ENCODE measurements at regions not wholly inside any gene's neighbourhood (a gene's known extent, or its start where the extent isn't known, plus 50 kb on each side); places are given as distances from the start of the nearest gene placed in this dataset.

DNA sequence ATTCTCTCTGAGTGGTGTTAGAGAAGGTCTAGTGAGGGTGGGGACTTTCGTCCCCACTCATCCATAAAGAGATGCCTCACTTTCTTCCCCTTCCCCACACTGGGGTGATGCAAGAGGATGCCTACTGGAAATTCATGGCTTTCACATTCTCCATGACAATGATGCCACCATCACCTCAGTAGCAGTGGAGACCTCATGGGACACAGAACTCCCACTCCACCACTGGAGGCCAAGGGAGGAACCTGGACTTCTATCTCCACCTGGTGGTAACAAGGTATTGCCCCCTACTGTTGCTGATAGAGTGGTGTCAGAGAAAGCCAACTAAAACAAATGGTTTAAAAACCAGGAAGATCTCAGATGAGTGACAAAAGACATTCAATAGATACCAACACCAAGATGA, 110.9 kb downstream of the INHBB start:
- no peak for TF ChIP-seq JUND (IDR thresholded peaks at IDR 0.05; ENCODE audit: low read depth)
- peak in 1 of 2 experiments; percentile 66 for DNase-seq (ENCODE audit: low read depth in 1 of 2, low spot score in 1 of 2)
- in situ Hi-C loops (cut with HindIII; ENCODE audit: low pct_unique_long_range_greater_than_20kb, low sequenced_read_pairs) = no loop called here

DNA sequence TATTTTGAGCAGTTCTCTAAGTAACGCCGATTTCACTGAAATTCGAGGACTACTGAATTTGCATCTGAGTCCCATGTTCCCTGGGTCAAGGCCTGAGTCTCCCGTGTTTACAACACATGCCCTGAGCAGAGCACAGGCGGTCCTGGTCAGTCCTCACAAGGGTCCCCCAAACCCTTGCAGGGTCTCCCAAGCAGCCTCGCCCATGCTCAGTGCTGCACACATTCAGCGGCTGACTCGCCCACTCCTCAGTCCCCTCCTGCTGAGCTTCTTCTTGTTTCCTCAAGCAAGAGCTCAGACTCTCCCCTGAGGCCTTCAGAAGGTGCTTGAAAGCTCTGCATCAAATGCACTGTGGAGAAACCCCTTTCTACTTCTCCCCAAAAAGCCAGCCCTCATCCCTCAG, 114.6 kb downstream of the INHBB start:
- in situ Hi-C loops (cut with HindIII; ENCODE audit: low pct_unique_long_range_greater_than_20kb, low sequenced_read_pairs) = no loop called here
- DNase-seq (ENCODE audit: low read depth in 1 of 2, low spot score in 1 of 2) = no peak

GRCh38 chr2:120461092-120461491, 115.2 kb downstream of the INHBB start:
- no peak for DNase-seq (ENCODE audit: low read depth in 1 of 2, low spot score in 1 of 2)
- in situ Hi-C loops (cut with HindIII; ENCODE audit: low pct_unique_long_range_greater_than_20kb, low sequenced_read_pairs) = no loop called here
- TF ChIP-seq JUND (IDR thresholded peaks at IDR 0.05; ENCODE audit: low read depth) = no peak

More for the DNA sequence above, 114.6 kb downstream of the INHBB start:
- no peak for TF ChIP-seq JUND (IDR thresholded peaks at IDR 0.05; ENCODE audit: low read depth)

DNA sequence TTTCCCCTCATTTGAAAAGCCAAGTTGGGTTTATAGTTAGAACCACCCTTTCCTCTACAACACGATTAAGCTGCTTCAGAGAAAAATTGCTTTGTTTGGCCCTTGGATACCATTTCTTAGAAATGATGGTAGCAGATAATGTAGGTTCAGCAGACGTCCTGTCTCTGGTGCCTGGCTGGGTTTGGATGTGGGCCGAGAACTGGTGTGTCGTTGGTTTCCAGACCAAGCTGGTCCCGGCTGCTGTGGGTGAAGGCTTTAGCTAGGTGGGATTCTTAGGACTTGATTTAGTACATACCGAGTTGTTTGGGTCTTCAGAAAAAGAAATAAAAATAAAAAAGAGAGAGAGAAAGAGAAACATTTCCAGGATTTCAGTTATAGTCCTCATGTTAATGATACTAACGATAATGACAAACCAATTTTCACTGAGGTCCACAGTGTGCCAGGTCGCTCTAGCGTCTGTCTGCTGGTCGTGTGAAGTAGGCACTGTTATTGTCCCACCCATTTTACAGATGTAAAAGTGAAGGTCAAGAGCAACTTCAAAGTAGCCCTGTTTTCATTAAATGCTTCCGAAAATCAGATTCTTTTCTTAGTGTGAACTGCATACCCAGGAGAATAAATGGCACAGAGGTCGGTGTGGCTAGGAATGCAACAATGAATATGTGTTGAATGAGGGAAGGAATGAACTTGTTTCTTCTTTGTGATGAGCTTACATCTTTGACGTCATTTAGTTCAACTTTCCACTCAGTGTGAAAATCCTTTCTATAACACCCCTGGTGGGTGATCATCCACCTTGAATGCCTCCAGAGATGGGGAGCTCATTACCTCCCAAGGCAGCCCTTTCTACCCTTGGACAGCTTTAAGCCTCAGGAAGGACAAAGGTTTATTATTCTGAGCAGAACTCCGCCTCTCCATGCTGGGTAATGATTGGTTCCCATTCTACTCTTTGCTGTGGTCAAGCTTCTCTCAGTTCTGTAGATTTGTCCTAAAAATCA, 115.9 kb downstream of the INHBB start:
- no peak for TF ChIP-seq JUND (IDR thresholded peaks at IDR 0.05; ENCODE audit: low read depth)
- in situ Hi-C loops (cut with HindIII; ENCODE audit: low pct_unique_long_range_greater_than_20kb, low sequenced_read_pairs) = no loop called here

GRCh38 chr2:120463527-120463926, 117.6 kb downstream of the INHBB start:
- in situ Hi-C loops (cut with HindIII; ENCODE audit: low pct_unique_long_range_greater_than_20kb, low sequenced_read_pairs) = no loop called here
- no peak for DNase-seq (ENCODE audit: low read depth in 1 of 2, low spot score in 1 of 2)
- TF ChIP-seq JUND (IDR thresholded peaks at IDR 0.05; ENCODE audit: low read depth) = no peak

More for the DNA sequence above, 115.9 kb downstream of the INHBB start:
- DNase-seq (ENCODE audit: low read depth in 1 of 2, low spot score in 1 of 2) = no peak

- in situ Hi-C loops (cut with HindIII; ENCODE audit: low pct_unique_long_range_greater_than_20kb, low sequenced_read_pairs) = no loop called here
- no peak for TF ChIP-seq JUND (IDR thresholded peaks at IDR 0.05; ENCODE audit: low read depth)
- no peak for DNase-seq (ENCODE audit: low read depth in 1 of 2, low spot score in 1 of 2)
Observed at GRCh38 chr2:120463996-120464395, 118.1 kb downstream of the INHBB start.

DNA sequence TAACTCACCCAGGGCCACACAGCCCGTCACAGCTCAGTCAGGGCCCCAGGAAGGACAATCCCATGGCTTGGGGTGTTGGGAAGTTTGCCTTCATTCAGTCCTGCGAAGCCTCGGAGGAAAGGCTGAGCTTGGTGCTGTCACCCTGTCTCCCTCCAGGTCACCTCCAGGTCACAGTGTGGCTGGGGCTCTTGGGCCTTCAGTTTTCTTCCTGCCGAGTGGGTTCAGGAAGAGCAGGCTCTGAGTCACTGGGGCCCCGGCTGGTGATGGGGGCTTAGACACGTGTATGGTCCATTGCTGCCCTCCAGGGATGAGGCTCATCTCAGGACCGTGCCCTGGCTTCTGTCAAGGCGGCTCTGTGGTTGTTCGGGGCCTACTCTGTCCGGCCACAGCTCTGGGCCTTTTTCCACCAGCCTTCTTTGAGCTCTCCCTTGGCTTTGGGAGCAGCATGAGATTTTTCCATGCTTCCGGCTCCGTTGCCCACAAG, 118.6 kb downstream of the INHBB start:
- in situ Hi-C loops (cut with HindIII; ENCODE audit: low pct_unique_long_range_greater_than_20kb, low sequenced_read_pairs) = no loop called here
- DNase-seq (ENCODE audit: low read depth in 1 of 2, low spot score in 1 of 2) = no peak
- TF ChIP-seq JUND (IDR thresholded peaks at IDR 0.05; ENCODE audit: low read depth) = no peak

DNA sequence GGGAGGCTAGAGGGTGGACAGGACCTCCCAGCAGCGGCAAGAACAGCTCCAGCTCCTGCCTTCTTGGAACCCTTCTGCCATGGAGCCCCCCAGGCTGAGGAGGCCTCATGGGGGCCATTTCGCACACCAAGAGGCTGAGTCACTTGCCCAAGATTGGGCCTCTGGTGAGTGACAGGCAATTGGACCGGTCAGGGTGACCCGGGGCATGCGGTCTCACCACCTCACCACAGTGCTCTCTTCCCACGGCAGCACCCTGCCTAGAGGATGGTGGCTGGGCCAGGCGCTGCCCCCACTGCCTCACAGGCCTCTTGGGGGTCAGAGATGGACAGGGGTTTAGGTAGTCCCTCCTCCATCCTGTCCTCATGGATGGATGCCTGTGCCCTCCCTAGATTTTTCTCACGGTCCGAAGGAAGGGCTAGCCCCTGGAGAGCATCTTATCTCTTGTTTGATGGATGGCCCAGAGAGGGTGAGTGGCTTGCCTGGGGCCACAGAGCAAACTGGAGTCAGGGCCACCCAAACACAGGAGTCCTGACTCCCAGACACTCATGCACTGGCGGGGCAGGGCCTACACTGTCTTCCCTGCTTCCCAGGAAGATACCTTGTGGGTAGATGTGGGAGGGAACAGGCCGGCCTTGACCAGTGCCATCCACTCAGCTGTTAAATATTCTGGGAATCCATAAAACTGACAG, 119.2 kb downstream of the INHBB start:
- in situ Hi-C loops (cut with HindIII; ENCODE audit: low pct_unique_long_range_greater_than_20kb, low sequenced_read_pairs) = no loop called here
- no peak for DNase-seq (ENCODE audit: low read depth in 1 of 2, low spot score in 1 of 2)
- TF ChIP-seq JUND (IDR thresholded peaks at IDR 0.05; ENCODE audit: low read depth) = no peak

DNA sequence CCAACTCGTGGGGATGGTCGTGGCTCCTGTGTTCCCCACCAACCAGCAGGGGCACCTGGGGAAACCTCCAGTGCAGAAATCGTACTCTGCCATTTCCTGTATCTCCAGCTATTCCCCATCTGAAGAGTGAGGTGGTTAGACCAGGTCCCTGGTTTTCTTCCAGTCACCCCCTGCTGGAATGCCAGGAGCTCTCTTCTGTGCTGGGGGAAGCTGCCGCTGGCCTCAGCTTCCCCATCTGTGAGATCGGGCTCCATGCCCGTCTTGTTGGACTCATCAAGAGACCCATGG, 119.7 kb downstream of the INHBB start:
- in situ Hi-C loops (cut with HindIII; ENCODE audit: low pct_unique_long_range_greater_than_20kb, low sequenced_read_pairs) = no loop called here
- TF ChIP-seq JUND (IDR thresholded peaks at IDR 0.05; ENCODE audit: low read depth) = no peak
- no peak for DNase-seq (ENCODE audit: low read depth in 1 of 2, low spot score in 1 of 2)

DNA sequence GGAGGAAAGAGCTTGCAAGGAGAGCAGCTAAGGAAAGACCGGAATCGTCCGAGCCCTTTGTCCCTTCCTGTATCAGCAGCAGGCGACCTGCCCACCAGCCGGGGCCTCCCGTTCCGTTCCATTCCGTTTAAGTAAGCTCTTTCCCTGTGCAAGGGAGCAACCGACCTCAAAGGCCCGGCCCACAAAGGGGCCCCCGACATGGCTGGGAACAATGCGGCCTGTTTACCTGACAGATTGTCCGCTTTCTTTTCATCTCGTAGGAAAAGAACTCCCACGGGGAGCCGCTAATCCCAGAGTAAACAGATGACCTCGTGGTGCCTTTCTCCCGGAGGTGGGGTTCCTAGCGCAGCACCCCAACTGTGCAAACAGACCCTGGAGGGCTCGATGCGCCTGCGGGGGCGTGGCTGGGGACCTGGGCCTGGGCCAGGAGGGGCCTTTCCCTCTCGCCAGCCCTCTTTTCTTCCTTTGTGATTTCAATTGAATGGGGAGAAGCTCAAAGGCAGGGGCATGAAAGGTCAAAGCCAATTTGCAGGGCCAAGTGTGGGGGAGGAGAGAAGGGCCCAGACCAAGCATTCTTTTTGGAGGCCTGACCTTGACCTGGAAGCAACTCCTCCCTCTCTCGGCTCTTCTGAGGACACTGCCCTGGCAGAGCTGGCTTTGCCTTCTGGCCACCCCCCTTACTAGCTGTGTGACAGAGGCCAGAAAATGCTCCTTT, 120.2 kb downstream of the INHBB start:
- TF ChIP-seq JUND (IDR thresholded peaks at IDR 0.05; ENCODE audit: low read depth) = no peak
- in situ Hi-C loops (cut with HindIII; ENCODE audit: low pct_unique_long_range_greater_than_20kb, low sequenced_read_pairs) = no loop called here
- no peak for DNase-seq (ENCODE audit: low read depth in 1 of 2, low spot score in 1 of 2)

- TF ChIP-seq JUND (IDR thresholded peaks at IDR 0.05; ENCODE audit: low read depth) = no peak
- no peak for DNase-seq (ENCODE audit: low read depth in 1 of 2, low spot score in 1 of 2)
- in situ Hi-C loops (cut with HindIII; ENCODE audit: low pct_unique_long_range_greater_than_20kb, low sequenced_read_pairs) = no loop called here
Observed at GRCh38 chr2:120466704-120467054, 120.7 kb downstream of the INHBB start.

- no peak for TF ChIP-seq JUND (IDR thresholded peaks at IDR 0.05; ENCODE audit: low read depth)
- in situ Hi-C loops (cut with HindIII; ENCODE audit: low pct_unique_long_range_greater_than_20kb, low sequenced_read_pairs) = no loop called here
- no peak for DNase-seq (ENCODE audit: low read depth in 1 of 2, low spot score in 1 of 2)
Observed at GRCh38 chr2:120468136-120468535, 122.2 kb downstream of the INHBB start.

DNA sequence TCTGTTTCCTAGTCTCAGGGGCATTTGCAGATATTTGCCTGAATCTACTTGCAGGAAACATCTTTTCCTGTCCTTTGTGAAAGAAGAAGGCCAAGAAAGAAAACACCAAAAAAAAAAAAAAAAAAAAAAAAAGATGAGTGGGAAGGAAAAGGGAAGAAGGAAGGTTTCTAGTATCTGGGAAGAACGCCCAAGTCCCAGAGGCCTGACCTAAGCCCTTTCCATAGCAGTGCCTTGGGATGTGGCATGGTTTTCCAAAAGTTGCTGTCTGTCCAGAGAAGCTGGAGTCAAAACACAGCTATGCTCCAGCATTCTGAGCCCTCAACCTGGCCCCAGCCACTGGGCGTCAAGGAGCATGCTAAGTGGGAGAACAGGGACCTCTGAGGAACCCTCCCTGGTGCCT, 123.5 kb downstream of the INHBB start:
- no peak for TF ChIP-seq JUND (IDR thresholded peaks at IDR 0.05; ENCODE audit: low read depth)
- in situ Hi-C loops (cut with HindIII; ENCODE audit: low pct_unique_long_range_greater_than_20kb, low sequenced_read_pairs) = no loop called here
- DNase-seq (ENCODE audit: low read depth in 1 of 2, low spot score in 1 of 2) = no peak
